Progenitor cell of endocrine pancreas (in vitro differentiated cells): ENCODE measurements at regions not wholly inside any gene's neighbourhood (a gene's known extent, or its start where the extent isn't known, plus 50 kb on each side); places are given as distances from the start of the nearest gene placed in this dataset.

Source experiments
- DNase-seq: peaks from one replicate; pipeline ENCODE4 v3.0.0; 2021; ENCODE audit warnings: low spot score; ENCODE audit not compliant: unreplicated experiment
- H3K27ac Mint-ChIP-seq: 2 replicates; pipeline ENCODE4 v1.8.0; 2021; ENCODE audit warnings: mild to moderate bottlenecking, moderate library complexity, mixed read lengths
- H3K27me3 Mint-ChIP-seq: 2 replicates; pipeline ENCODE4 v1.8.0; 2021; ENCODE audit warnings: mixed read lengths
- H3K36me3 Mint-ChIP-seq: 2 replicates; pipeline ENCODE4 v1.8.0; 2022; ENCODE audit warnings: mixed read lengths; ENCODE audit not compliant: insufficient read depth
- H3K4me1 Mint-ChIP-seq: 2 replicates; pipeline ENCODE4 v1.8.0; 2021; ENCODE audit warnings: low read depth, mixed read lengths
- H3K4me3 Mint-ChIP-seq: 2 replicates; pipeline ENCODE4 v1.8.0; 2021; ENCODE audit warnings: low read depth, mild to moderate bottlenecking, moderate library complexity, mixed read lengths
- H3K9me3 Mint-ChIP-seq: 2 replicates; pipeline ENCODE4 v1.8.0; 2021; ENCODE audit warnings: low read depth, mixed read lengths
- TF ChIP-seq, protein P1 (sequence below): fragments of 200-600 bp; sonication (generic); IDR thresholded peaks from one replicate; pipeline ENCODE4 v1.5.0; 2021; ENCODE audit warnings: antibody characterized with exemption, mild to moderate bottlenecking; ENCODE audit not compliant: unreplicated experiment

DNA sequence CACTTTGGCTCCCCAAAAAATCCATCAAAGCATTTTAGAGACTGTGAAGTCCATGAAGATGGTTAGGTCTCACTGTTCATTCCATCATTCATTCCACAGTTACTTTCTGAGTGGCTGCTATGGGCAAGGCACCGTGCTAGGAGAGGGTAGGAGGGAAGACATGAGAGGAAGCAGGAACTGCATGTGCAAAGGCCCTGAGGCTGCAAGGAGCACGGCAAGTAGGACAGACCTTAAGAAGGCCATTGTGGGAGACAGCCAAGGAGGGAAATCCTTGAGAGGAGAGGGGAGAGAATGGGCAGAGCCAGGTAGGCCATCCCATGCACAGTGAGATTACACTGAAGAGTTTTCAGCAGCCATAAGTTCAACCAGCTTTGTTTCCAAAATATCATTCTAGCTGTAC lies 196.2 kb upstream of the DYNLRB2 start:
- Mint-ChIP-seq H3K9me3 (peaks cover 5% of the 10 kb centered on the region), H3K27me3 (peaks cover 12% of the 10 kb centered on the region), H3K4me1 (no peaks in the 10 kb centered on the region), H3K36me3 (peaks cover 2% of the 10 kb centered on the region), H3K4me3 (no peak overlapping the region), H3K27ac (no peak overlapping the region)
- DNase-seq = no peak
- TF ChIP-seq, protein P1, sequence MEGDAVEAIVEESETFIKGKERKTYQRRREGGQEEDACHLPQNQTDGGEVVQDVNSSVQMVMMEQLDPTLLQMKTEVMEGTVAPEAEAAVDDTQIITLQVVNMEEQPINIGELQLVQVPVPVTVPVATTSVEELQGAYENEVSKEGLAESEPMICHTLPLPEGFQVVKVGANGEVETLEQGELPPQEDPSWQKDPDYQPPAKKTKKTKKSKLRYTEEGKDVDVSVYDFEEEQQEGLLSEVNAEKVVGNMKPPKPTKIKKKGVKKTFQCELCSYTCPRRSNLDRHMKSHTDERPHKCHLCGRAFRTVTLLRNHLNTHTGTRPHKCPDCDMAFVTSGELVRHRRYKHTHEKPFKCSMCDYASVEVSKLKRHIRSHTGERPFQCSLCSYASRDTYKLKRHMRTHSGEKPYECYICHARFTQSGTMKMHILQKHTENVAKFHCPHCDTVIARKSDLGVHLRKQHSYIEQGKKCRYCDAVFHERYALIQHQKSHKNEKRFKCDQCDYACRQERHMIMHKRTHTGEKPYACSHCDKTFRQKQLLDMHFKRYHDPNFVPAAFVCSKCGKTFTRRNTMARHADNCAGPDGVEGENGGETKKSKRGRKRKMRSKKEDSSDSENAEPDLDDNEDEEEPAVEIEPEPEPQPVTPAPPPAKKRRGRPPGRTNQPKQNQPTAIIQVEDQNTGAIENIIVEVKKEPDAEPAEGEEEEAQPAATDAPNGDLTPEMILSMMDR = no peak

DNA sequence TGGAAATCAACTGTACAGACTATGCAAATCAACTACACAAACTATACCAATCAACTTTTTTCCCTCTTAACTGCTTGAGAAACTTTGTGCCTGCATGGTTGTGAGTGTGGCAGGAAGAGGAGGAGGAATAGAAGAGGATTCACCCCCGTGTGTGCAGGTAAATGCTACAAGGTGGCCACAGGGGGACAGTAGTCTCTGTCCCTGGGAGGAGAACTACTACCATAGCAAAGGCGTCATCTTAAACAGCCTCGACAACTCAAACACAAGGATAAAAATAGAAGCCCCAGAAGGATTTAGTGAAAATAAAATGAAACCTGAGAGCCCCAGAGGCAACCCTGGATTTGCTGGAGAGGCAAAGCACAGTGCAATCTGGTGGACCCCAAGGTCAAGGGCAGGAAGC lies 199.5 kb upstream of the DYNLRB2 start:
- DNase-seq = no peak
- TF ChIP-seq, protein P1 = peak; percentile 36
- Mint-ChIP-seq H3K4me3 (no peak overlapping the region), H3K36me3 (no peaks in the 10 kb centered on the region), H3K27me3 (peaks cover 12% of the 10 kb centered on the region), H3K27ac (no peak overlapping the region), H3K9me3 (no peaks in the 10 kb centered on the region), H3K4me1 (peaks cover 2% of the 10 kb centered on the region)

- H3K36me3 Mint-ChIP-seq = no peaks in the 10 kb centered on the region
- H3K4me3 Mint-ChIP-seq = no peak overlapping the region
- no peak overlapping the region for H3K27ac Mint-ChIP-seq
- TF ChIP-seq, protein P1 = no peak
- peaks cover 2% of the 10 kb centered on the region for H3K4me1 Mint-ChIP-seq
- no peaks in the 10 kb centered on the region for H3K9me3 Mint-ChIP-seq
- DNase-seq = no peak
- peaks cover 22% of the 10 kb centered on the region for H3K27me3 Mint-ChIP-seq
These were observed 203.0 kb upstream of the DYNLRB2 start for GRCh38 chr16:80337786-80338185.

DNA sequence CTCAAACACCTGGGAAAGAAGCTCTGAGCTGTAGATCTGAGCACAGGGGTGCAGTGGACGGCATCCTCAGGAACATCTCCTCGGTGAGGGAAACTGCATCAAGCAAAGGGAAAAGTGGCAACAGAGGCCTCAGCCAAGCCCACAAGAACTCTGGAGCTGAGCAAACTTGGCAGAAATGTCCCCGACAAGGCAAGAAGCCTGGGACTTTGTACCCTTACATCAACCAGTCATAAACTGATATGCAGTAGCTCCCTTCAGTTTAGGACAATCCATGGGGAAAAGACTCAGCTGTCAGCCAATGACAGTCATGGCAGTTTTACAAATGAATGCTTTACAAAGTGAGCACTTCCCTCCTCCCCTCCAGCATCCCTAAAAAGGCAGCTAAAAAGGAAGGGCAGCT lies 210.0 kb upstream of the DYNLRB2 start:
- TF ChIP-seq, protein P1 = no peak
- H3K27me3 Mint-ChIP-seq = peaks cover 23% of the 10 kb centered on the region
- no peaks in the 10 kb centered on the region for H3K9me3 Mint-ChIP-seq
- H3K36me3 Mint-ChIP-seq = no peaks in the 10 kb centered on the region
- DNase-seq = no peak
- H3K4me3 Mint-ChIP-seq = no peak overlapping the region
- H3K27ac Mint-ChIP-seq = no peak overlapping the region
- no peaks in the 10 kb centered on the region for H3K4me1 Mint-ChIP-seq

GRCh38 chr16:80330150-80330549 lies 210.6 kb upstream of the DYNLRB2 start:
- TF ChIP-seq, protein P1 = no peak
- no peaks in the 10 kb centered on the region for H3K9me3 Mint-ChIP-seq
- H3K4me3 Mint-ChIP-seq = no peak overlapping the region
- H3K36me3 Mint-ChIP-seq = no peaks in the 10 kb centered on the region
- DNase-seq = no peak
- no peaks in the 10 kb centered on the region for H3K4me1 Mint-ChIP-seq
- peaks cover 23% of the 10 kb centered on the region for H3K27me3 Mint-ChIP-seq
- no peak overlapping the region for H3K27ac Mint-ChIP-seq

DNA sequence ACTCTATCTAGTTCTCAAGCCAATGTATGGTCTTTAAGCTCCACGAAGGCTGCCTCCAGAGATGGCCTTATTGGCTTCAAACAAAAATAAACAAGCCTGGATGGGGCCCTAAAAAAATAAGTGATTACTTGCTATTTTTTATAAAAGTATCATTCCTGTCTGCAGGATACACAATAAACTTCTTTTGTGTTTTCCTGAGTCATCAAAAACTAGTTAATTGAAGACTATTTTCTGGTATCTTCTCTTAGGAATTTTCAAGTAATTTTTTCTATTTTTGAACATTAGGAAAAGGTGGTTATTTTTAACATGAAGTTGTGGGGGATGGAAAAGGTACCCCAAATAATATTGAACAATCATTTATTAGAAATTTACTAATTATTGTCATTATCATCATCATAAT lies 213.1 kb upstream of the DYNLRB2 start:
- Mint-ChIP-seq H3K36me3 (no peaks in the 10 kb centered on the region), H3K4me3 (no peak overlapping the region), H3K4me1 (peaks cover 5% of the 10 kb centered on the region), H3K27me3 (peaks cover 15% of the 10 kb centered on the region), H3K27ac (no peak overlapping the region), H3K9me3 (no peaks in the 10 kb centered on the region)
- TF ChIP-seq, protein P1 = no peak
- DNase-seq = no peak
